Keratinocyte (primary cell): ENCODE measurements at regions not wholly inside any gene's neighbourhood (a gene's known extent, or its start where the extent isn't known, plus 50 kb on each side); places are given as distances from the start of the nearest gene placed in this dataset.

Experiments used
- EZH2 ChIP-seq: IDR thresholded peaks from one replicate; pipeline ENCODE4 v1.6.1; 2012; ENCODE audit warnings: inconsistent platforms, mild to moderate bottlenecking, low read length, moderate library complexity
- TF ChIP-seq, protein P1 (sequence below), 3 experiments: IDR thresholded peaks in 1 of 3; conservative IDR thresholded peaks in 1 of 3; optimal IDR thresholded peaks in 1 of 3; 2 replicates in 2 of 3; 3 replicates in 1 of 3; pipeline versions ENCODE3 to v1.5.1; 2011; ENCODE audit warnings: low read length in 3 of 3, mild to moderate bottlenecking in 3 of 3, moderate library complexity in 2 of 3, control low read depth in 1 of 3, inconsistent platforms in 1 of 3; ENCODE audit not compliant: insufficient read depth in 2 of 3; ENCODE audit errors: extremely low read depth in 1 of 3

DNA sequence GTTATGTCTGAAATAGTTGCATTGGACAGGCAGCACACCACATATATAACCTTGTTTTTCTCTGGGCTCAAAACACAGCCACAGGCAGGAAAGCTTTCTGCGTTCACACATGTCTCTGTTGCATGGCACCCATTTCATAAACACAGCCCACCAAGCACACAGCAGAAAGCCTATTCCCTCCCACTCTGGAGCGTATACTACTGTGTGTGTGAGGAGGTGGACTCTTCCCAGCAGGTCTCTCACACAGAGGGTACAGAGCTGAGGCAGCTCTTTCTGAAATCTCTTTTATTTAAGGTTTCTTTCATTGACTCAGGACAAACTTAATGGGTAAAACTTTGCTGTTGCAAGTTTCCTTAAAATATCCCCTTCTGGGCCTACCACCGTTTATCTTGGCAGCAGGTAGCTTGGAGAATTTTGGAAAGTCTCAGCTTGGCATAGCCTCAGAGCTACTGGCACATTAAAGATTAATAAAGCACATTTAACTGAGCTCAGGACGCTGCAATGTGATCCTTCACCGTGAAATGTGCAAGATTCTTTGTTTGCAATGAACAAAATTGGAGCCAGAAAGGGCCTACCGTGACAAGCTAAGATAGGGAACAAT is 105.1 kb upstream of the NCKAP5 start:
- TF ChIP-seq, protein P1, sequence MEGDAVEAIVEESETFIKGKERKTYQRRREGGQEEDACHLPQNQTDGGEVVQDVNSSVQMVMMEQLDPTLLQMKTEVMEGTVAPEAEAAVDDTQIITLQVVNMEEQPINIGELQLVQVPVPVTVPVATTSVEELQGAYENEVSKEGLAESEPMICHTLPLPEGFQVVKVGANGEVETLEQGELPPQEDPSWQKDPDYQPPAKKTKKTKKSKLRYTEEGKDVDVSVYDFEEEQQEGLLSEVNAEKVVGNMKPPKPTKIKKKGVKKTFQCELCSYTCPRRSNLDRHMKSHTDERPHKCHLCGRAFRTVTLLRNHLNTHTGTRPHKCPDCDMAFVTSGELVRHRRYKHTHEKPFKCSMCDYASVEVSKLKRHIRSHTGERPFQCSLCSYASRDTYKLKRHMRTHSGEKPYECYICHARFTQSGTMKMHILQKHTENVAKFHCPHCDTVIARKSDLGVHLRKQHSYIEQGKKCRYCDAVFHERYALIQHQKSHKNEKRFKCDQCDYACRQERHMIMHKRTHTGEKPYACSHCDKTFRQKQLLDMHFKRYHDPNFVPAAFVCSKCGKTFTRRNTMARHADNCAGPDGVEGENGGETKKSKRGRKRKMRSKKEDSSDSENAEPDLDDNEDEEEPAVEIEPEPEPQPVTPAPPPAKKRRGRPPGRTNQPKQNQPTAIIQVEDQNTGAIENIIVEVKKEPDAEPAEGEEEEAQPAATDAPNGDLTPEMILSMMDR (optimal IDR thresholded peaks at IDR 0.05 in 1 of 3, IDR thresholded peaks at IDR 0.05 in 1 of 3, conservative IDR thresholded peaks at IDR 0.05 in 1 of 3; ENCODE audit: extremely low read depth in 1 of 3, insufficient read depth in 2 of 3, low read length in 3 of 3) = no peak
- TF ChIP-seq EZH2 = no peak
